CD4-positive, alpha-beta T cell treated with Interleukin-12 subunit alpha and Interleukin-12 subunit beta, for 1 hour (primary cell): ENCODE measurements at regions not wholly inside any gene's neighbourhood (a gene's known extent, or its start where the extent isn't known, plus 50 kb on each side); places are given as distances from the start of the nearest gene placed in this dataset.

ENCODE experiments used
- DNase-seq: peaks from one replicate; pipeline ENCODE4 v3.0.0-alpha.2; 2020

DNA sequence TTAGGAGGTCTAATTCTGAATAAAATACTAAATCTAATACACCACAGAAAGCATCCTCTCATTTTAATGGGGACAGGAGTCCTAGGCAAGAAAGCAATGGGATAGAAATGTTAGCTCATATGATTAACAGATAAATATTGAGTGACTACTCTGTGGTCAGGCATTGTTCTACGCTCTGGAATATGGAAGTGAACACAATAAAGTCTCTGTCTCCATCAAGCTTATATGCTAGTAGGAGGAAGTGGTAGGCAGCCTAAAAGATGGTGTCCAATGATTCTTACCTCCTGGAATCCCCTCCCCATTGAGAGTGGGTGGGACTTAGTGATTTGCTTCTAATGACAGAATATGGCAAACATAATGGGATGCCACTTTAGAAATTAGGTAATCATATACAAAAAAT is 160.3 kb upstream of the PDGFD start:
- DNase-seq, result no peak

DNA sequence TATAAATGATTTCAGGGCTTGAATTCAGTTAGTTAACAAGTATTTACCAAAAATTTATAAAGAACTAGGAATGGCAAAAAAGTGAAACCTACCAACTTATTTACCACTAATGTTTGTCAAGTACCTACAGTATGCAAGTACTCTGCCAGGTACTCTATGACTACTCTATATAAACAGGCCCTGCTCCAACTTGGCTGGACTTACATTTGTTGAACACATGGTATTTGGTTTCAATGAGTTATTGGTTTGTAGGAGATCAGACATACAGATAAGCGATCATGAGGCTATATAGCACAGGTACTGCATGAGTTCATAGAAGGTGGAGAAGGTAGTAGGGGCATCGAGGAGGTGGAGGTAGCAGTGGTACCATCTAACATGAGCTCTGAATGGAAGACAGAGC is 159.9 kb upstream of the PDGFD start:
- DNase-seq, result no peak

DNA sequence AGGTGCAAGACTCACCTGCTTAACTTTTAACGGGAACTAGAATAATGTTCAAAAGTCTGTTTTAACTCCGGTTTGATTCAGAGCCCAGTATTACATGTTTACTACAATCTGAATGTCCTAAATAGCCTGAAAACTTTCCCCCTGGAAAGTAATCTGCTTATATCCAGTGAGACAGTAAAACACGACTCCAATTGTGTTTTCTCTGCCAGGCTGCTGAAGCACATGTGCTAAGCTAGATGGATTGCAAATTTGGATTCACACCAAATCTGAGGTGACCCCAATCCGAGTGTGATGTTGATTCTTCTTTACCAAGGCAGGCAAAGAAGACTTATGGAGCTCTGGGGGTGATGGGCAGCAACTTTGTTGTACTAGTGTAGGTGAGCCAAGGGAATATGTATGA is 158.7 kb upstream of the PDGFD start:
- no peak for DNase-seq

DNA sequence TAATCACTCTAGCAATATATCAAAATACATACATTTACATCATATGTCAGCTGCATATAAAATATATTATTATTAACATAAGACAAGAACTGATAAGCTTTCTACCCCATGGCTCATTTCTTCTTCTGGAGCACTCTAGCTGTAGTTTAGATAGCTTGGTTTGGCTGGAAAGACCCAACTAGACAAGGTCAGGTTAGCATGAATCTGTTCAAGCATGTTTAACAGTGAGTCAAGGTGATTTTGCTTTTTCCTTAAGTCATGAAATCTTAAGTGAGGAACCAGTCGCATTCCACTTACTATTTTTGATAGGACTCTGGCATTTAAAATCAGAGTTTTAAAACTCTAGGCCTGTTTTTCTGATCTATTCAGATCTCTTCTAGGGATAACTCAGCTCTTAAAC is 157.0 kb upstream of the PDGFD start:
- DNase-seq, result no peak

DNA sequence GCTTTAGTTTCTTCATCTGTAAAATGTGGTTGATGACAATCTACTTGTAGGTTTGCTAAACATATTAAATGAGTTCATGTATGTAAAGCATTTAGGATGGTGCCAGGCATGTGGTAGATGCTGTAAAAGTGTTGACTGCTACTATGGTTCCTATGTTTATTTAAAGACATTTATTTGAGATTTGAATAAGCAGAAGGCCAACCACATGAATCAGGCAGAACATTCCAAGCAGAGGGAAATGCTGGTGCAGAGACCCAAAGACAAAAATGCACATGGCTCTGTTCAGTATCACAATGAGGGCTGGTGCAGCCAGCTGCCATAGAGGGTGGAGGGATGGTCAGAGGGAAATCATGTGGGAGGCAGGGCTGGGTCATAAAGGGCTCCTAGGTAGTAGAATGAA is 156.2 kb upstream of the PDGFD start:
- DNase-seq, result no peak

DNA sequence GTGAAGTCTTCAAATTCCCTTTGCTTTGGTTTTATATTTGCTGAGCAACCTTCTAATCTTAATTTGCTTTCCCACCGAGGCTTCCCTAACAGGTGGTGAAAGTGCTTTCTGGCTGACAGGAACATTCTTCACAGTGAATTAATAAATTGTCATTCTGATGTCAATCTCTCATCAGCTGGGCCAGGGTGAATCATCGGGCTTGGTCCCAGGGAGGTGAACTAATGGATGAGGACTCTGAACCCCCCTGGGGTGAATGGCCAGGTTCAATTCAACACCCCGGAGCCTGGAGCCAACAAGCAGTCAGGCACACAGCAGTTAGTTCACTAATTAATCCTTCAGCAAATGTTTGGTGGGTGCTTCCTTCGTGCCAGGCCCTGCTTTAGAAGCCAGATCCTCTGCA is 155.4 kb upstream of the PDGFD start:
- DNase-seq, result no peak

DNA sequence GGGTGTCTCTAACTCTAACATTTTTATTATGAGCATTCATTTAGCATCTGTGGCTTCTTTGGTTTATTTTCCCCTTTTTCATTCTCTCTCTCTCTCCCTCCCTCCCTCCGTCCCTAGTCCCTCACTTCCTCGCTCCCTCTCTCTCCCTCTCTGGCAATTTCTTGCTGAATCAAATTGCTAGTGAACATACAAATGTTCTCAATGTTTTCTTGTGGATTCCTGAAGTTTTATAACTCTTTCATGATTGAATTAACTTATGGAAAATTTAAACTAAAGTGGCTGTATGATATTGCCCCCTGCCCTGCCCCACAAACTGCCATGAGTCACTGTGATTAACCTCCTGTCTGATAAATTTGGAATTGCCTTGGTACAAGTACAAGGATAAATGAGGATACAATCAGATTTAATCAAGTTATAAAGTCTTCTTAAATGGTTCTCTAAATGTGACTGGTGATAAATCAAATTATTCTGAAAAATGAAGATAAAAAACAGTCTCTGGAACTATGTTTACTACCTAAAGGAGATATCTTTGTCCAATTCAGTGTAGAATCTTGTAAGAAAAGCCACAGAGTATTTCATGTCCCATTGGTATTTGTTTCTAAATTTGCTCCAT is 143.0 kb upstream of the PDGFD start:
- no peak for DNase-seq

DNA sequence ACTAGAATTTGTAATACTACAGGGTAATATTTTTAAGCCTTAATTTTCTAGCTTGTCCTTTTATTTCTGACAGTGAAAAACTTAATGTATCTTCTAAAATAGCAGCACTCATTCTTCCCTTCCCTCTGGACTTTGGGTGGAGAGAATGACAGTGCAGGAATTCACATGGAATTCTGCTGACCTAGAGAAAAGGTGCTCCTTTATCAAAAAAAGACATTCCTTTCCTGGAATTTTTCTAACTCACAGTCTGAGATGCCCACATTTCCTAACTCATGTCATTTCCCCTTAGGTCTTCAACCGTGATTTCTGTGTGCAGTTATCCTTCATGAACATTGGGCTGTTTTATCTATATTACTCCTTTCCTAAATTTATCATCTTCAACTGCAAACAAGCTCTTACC is 137.8 kb upstream of the PDGFD start:
- DNase-seq, result no peak

DNA sequence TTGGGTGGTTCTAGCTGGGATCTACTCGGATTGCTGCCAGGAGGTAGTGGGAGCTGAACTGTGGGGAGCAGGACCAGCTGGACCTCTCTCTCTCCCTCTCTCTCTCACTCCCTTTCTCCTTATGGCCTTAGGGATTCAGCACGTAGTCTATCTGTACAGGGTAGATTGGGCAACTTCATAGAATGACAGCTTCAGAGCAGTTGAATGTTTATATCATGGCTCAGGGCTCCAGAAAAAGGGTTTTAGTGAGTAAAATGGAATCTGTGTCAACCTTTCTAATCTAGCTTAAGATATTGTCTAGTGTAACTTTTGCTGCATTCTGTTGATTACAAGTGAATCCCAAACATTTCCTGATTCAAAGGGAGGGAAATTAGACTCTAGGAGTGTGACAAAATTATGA is 127.7 kb upstream of the PDGFD start:
- DNase-seq, result no peak

DNA sequence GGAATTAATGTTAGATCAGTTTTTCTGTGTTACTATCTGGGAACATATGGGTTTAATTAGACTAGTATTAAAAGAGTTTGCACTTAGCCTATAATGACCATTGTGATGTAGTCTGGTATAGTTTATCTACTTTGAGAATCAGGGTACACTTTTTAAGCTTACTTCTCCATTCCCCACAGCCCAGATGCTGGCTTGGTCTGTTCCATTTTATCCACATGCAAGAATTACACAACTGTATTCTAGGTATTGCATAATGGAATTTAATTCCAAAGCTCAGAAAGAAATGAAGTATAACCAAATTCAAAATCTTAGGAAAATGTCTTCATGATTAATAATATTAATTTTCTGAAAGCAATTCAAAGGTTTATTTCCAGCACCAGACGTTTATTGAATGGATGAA is 122.2 kb upstream of the PDGFD start:
- no peak for DNase-seq

DNA sequence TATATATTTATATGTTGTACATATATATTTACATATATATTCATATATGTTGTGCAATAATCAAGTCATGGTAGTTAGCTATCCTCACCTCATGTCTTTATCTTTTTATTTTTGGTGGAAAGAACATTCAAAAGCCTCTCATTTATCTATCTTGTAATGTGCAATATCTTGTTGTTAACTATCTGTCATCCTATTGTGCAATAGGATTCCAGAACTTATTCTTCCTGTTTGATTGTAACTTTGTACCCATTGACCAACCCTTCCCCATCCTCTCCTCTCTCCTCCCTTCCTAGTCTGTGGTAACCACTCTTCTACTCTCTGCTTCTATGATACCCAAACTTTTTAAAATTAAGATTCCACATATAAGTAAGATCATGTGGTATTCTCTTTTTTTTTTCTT is 115.6 kb upstream of the PDGFD start:
- DNase-seq, result no peak

DNA sequence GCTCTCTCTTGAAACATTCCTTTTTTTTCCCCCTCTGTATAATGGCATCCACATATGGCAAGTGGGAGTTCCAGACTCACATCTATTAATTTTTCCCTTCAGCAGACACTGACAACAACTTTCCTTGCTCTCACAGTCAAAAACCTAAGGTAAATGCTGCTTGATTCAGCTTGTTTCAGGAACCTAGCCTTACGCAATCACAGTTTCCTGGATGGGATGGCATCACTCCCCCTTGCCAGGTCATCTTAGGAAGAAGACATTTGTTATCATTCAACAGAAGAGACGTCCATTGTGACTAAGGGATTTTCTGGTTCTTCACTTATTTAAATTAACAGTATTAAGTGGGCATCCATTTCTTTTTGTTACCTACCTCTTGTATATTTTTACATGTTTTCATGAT is 112.0 kb upstream of the PDGFD start:
- DNase-seq, result no peak

DNA sequence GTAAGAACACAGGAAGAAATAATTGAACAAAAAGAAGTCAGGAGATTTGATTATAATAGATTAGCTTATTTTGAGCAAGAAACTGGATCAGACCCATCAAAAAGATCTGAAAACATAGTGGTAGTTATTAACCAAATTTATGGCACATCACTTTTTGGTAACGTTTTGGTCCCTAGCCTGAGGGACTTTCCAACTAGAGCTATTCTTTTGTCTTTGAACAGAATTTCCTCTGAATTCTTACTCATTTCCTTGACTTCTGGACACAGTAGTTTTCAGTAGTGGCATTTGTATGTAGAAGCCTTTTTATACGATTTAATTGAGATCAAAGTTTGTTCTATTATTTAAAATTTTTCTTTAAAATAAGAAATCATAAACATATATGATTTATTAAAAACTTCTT is 96.5 kb upstream of the PDGFD start:
- DNase-seq, result no peak

DNA sequence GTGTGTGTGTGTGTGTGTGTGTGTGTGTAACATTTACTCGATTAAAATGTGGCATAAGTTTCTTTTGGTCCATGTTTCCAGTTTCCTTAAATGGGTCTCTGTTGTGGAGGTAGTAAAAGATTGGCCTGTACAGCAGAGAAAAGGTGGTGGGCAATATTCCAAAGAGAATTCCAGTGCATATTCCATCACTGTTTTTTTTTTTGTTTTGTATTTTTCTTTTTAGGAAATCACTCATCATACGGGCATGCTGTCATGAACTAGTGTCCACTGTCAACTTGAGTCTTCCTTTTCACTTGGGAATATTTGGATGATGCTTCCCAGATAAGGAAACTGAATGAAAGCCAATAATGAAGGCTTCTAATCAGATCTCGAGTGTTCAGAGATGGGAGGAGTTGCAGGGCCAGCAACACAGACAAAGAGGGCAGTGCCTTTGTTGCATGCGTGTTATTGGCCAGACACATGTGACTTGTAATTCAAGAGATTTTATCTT is 95.2 kb upstream of the PDGFD start:
- no peak for DNase-seq

DNA sequence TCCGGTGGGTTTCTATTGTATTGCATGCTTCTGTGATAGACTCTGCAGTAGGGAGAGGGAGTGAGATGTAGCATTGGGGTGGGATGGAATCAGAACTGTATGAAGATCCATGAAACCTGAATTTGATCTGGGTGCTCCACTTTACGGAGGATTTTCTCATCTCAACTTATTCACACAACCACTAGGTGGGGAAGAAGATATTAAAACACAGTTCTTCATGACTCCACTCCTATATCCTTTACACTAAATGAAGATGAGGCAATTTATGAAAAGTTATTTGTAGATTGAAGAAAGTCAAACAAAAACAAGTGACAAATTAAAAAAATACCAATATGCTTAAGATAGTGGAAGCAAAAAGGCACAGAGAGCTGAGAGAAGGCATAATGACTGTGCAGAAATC is 92.6 kb upstream of the PDGFD start:
- no peak for DNase-seq

DNA sequence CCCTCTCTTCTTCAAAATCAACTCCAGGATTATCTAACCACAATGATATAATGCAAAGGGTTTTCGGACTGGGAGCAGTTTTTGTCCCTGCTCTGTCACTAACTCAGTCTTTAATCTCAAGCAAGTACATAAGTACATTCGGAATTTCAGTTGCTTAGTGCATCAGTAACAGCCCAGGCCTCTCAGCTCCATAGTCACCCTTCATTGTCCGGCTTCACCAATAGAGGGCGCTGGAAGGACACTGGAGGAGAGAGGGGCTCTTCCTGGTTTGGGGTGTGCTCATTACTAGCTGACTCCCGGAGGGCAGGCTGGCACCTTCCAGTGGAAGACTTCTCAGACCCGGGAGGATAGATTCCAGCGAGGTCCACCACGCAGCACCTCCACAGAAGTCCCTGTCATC is 90.4 kb upstream of the PDGFD start:
- peak; percentile 5 for DNase-seq

DNA sequence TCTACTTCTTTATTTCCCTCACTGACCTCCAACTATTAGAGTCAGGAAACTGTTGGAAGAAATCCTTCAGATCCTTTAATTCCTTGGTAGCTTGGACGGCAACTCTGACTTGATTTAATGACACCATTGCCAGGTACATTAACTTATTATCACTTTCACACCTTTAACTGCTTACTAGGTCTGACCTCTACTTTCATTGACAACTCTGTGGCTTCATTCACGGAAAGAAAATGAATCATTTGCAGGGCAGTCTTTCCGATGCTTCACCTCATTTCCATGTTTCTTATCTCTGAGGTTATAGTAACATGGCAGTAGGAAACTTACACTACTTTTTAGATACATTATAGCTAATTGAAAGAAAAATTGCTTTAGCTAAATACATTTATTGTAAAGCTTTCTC is 82.6 kb upstream of the PDGFD start:
- DNase-seq, result no peak

DNA sequence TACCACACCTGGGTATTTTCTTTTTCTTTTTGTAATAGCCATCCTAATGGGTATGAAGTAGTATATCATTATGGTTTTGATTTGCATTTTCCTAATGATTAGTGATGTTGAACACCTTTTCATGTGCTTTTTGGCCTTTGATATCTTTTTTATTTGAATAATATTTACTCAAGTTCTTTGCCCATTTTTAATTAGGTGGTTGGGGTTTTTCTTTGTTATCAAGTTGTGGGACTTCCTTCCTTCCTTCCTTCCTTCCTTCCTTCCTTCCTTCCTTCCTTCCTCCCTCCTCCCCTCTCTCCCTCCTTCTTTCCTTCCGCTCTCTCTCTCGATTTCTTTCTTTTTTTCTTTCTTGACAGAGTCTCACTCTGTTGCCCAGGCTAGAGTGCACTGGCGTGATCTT is 75.0 kb upstream of the PDGFD start:
- no peak for DNase-seq

DNA sequence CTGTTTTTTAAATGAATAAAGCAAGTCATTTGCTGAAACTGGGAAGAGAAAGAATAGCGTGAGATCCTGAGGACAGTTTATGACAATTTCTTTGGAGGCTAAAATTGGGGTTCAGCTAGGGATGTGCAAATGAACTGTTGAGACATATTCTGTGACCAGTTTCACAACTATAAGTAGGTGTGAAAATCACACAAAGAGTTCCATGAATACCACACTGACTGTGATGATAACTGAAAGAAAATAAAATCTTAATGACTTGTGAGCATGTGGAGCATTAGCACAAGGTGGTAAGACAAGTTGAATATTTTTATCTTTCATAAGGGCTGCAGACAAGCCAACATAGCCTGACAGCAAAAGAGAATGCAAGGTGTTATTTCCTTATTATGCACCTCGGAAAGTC is 61.1 kb upstream of the PDGFD start:
- no peak for DNase-seq

DNA sequence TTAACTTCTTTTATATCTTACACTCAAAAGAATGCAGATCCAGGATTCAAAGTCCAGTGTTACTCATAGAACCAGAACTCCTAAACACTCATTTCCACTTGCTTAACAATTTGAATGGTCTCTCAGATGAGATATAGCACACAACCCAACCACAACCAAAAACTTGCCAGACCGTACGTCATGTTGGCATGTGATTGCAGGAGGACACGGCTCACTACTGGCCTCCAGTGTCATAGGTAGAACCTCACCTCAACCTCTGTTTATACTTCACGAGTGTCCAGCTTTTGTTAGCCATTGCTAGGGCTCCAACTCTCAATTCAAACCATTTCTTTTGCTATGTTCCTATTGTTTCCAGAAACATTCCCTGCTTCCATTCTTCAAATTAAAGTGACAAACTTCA is 58.5 kb upstream of the PDGFD start:
- no peak for DNase-seq

DNA sequence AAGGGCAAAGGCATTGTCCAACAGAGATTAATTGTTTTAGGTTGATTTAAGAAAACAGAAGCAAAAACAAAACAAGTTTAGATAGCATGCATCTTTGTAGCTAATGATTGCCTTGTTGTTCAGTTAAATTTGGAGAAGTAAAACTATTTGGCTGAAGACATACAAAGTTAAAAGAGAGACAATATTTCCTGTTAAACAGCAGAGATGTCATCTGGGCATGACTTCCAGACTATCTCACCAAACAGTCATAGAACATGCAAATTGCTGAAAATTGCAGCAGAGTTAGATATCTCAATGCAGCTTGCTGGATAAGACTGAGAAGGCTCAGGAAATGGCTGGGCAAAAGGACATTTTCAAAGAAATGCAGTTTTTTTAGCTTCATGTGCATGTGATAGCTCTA is 57.5 kb upstream of the PDGFD start:
- DNase-seq, result no peak

DNA sequence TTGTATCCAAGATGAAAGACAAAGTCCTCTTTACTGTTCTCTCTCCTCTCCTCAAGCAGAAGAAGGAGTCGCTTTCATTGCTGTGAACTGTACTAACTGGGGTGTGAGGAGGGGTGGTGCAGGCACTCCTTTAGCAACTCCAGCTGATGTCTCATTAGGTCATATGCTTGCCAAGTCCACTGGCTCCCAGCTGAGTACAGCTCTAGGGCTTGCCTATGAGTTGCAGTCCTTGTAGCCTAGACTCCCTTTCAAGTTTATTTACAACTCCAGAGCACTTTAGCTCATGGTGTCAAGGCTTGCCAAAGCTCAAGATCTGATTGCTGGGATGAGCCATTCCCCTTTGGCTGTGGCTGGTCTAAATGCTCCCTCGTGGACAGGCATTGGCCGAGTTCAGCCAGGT is 55.1 kb upstream of the PDGFD start:
- DNase-seq, result no peak

DNA sequence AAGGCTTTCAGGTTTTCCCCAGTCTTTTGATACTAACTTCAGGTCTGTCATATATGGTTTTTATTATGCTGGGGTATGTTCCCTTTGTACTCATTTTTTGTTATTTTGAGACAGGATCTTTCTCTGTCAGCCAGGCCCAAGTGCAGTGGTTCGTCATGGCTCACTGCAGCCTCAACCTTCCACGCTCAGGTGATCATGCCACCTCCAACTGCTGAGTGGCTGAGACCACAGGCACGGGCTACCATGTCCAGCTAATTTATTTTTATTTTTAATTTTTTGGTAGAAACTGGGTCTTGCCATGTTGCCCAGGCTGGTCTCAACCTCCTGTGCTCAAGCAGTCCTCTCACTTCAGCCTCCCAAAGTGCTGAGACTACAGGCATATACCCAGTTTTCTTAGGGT is 50.6 kb upstream of the PDGFD start:
- no peak for DNase-seq
